Endothelial cell of umbilical vein (primary cell): ENCODE measurements at regions not wholly inside any gene's neighbourhood (a gene's known extent, or its start where the extent isn't known, plus 50 kb on each side); places are given as distances from the start of the nearest gene placed in this dataset.

Experiments used
- BruUV-seq: library from RNA; stranded (reverse); fragments of 400-500 nt; replicated peaks from 2 replicates; lab custom pipeline; 2021; lab: Mats Ljungman, UMichigan
- CTCF ChIA-PET: fragments of 300-600, 350-600 bp; sonication (Branson Sonifier 250); formaldehyde crosslinking; loops from one replicate; lab custom pipeline; 2021; ENCODE audit warnings: antibody characterized with exemption, inconsistent platforms; lab: Charles Lee
- POLR2A ChIA-PET: fragments of 300-600, 350-600 bp; sonication (Branson Sonifier 250); formaldehyde crosslinking; loops from one replicate; lab custom pipeline; 2021; ENCODE audit warnings: antibody characterized with exemption, inconsistent platforms; lab: Charles Lee
- DNase-seq: peaks from one replicate; pipeline ENCODE4 v3.0.0-alpha.2; 2011; ENCODE audit warnings: low read depth, low spot score
- FAIRE-seq: peaks from 2 replicates; lab custom pipeline; 2011; peaks lifted over from hg19 to GRCh38; lab: Jason Lieb, UNC
- H2AFZ ChIP-seq: 2 replicates; pipeline ENCODE4 v1.6.0; 2012; ENCODE audit warnings: low read depth, low read length, control low read depth, inconsistent platforms
- H3K27ac ChIP-seq: 2 replicates; pipeline ENCODE4 v1.5.1; 2011; ENCODE audit warnings: low read depth, mild to moderate bottlenecking, control low read depth, low read length, moderate library complexity; ENCODE audit not compliant: insufficient read depth
- H3K27me3 ChIP-seq, 2 experiments: 2 replicates each; pipeline versions ENCODE4 v1.6.0 to v1.6.1; 2011; ENCODE audit warnings: low read length in 2 of 2, mixed read lengths in 1 of 2; ENCODE audit not compliant: control insufficient read depth in 2 of 2, insufficient read depth in 2 of 2
- H3K36me3 ChIP-seq, 2 experiments: 2 replicates in 1 of 2; 3 replicates in 1 of 2; pipeline ENCODE4 v1.5.1; 2011; ENCODE audit warnings: low read length in 2 of 2, mild to moderate bottlenecking in 1 of 2, moderate library complexity in 1 of 2; ENCODE audit not compliant: control insufficient read depth in 2 of 2, insufficient read depth in 2 of 2; ENCODE audit errors: extremely low read depth in 1 of 2
- H3K4me1 ChIP-seq: 3 replicates; pipeline ENCODE4 v1.5.1; 2011; ENCODE audit warnings: mild to moderate bottlenecking, low read length; ENCODE audit not compliant: control insufficient read depth, insufficient read depth; ENCODE audit errors: extremely low read depth
- H3K4me2 ChIP-seq: 2 replicates; pipeline ENCODE4 v1.6.1; 2011; ENCODE audit warnings: low read length, control low read depth, mixed read lengths; ENCODE audit not compliant: insufficient read depth
- H3K4me3 ChIP-seq, 3 experiments: fragments of 200-600 bp in 1 of 3; sonication (generic), shearing (Covaris generic) in 1 of 3; replicated peaks in 1 of 3; 2 replicates each; pipeline ENCODE4 v1.5.1; 2011 to 2016; ENCODE audit warnings: control low read depth in 3 of 3, low read length in 3 of 3, mild to moderate bottlenecking in 2 of 3, inconsistent platforms in 1 of 3, low read depth in 1 of 3, moderate library complexity in 1 of 3; ENCODE audit not compliant: insufficient read depth in 1 of 3
- H3K79me2 ChIP-seq: 2 replicates; pipeline ENCODE4 v1.6.0; 2012; ENCODE audit warnings: low read length, inconsistent platforms; ENCODE audit not compliant: control insufficient read depth, insufficient read depth
- H3K9ac ChIP-seq: replicated peaks from 2 replicates; pipeline ENCODE3; 2011; ENCODE audit warnings: low read length, control low read depth; ENCODE audit not compliant: insufficient read depth; ENCODE audit errors: extremely low read depth
- H3K9me1 ChIP-seq: replicated peaks from 3 replicates; pipeline ENCODE4 v1.6.0; 2011; ENCODE audit warnings: mild to moderate bottlenecking, low read length; ENCODE audit not compliant: control insufficient read depth, insufficient read depth; ENCODE audit errors: extremely low read depth
- H3K9me3 ChIP-seq: replicated peaks from 2 replicates; pipeline ENCODE4 v1.5.1; 2012; ENCODE audit warnings: low read length, inconsistent platforms; ENCODE audit not compliant: control insufficient read depth, insufficient read depth
- H4K20me1 ChIP-seq: replicated peaks from 2 replicates; pipeline ENCODE3; 2011; ENCODE audit warnings: mild to moderate bottlenecking, low read length; ENCODE audit not compliant: control insufficient read depth, insufficient read depth; ENCODE audit errors: extremely low read depth
- CTCF ChIP-seq, 2 donors: IDR thresholded peaks; 1 replicate in 1 of 2; 2 replicates in 1 of 2; pipeline ENCODE4 v1.5.1; 2011; ENCODE audit warnings: low read length in 2 of 2, mild to moderate bottlenecking in 2 of 2, moderate library complexity in 2 of 2, control low read depth in 1 of 2, inconsistent platforms in 1 of 2, low read depth in 1 of 2; ENCODE audit not compliant: insufficient read depth in 1 of 2; ENCODE audit errors: extremely low read depth in 1 of 2
- EZH2 ChIP-seq: IDR thresholded peaks from 2 replicates; pipeline ENCODE4 v1.6.1; 2012; ENCODE audit warnings: borderline replicate concordance, low read depth, mild to moderate bottlenecking, moderate library complexity, low read length, inconsistent platforms; ENCODE audit not compliant: severe bottlenecking
- FOS ChIP-seq: IDR thresholded peaks from 2 replicates; pipeline ENCODE4 v1.6.1; 2011; ENCODE audit warnings: mild to moderate bottlenecking, low read length, moderate library complexity, borderline replicate concordance; ENCODE audit not compliant: insufficient read depth
- GATA2 ChIP-seq: IDR thresholded peaks from 2 replicates; pipeline ENCODE4 v1.7.0; 2011; ENCODE audit warnings: low read depth, mild to moderate bottlenecking, moderate library complexity, mixed read lengths, low read length; ENCODE audit not compliant: insufficient read length, insufficient read depth
- JUN ChIP-seq: IDR thresholded peaks from 2 replicates; pipeline ENCODE4 v1.6.1; 2011; ENCODE audit warnings: borderline replicate concordance, low read depth; ENCODE audit not compliant: insufficient read length, insufficient read depth
- MAX ChIP-seq: IDR thresholded peaks from 2 replicates; pipeline ENCODE4 v1.6.1; 2011; ENCODE audit not compliant: insufficient read depth, insufficient read length
- MYC ChIP-seq: IDR thresholded peaks from one replicate; pipeline ENCODE4 v1.6.1; 2011; ENCODE audit warnings: mild to moderate bottlenecking, low read depth, low read length
- POLR2A ChIP-seq: IDR thresholded peaks from 2 replicates; pipeline ENCODE4 v1.6.1; 2012; ENCODE audit warnings: low read depth, mild to moderate bottlenecking, control low read depth, low read length
- POLR2AphosphoS5 ChIP-seq: IDR thresholded peaks from 2 replicates; pipeline ENCODE4 v1.6.1; 2012; ENCODE audit warnings: low read depth, mild to moderate bottlenecking, control low read depth, low read length, moderate library complexity; ENCODE audit not compliant: insufficient read depth
- dilution Hi-C: fragments of 300-500 bp; cut with MboI; formaldehyde crosslinking; loops from one replicate; pipeline ENCODE4 v1.15.0; 2019; ENCODE audit warnings: low sequenced_read_pairs; ENCODE audit not compliant: extremely low pct_ligation_motif_present
- intact Hi-C: fragments of 100-400 bp; cut with micrococcal nuclease; formaldehyde crosslinking; loops from one replicate; pipeline ENCODE4 v1.10.0; 2022

GRCh38 chrY:15345471-15346155 is 821.3 kb downstream of the NLGN4Y start:
- CTCF ChIA-PET, result interaction anchor here (0.6 kb wide), 1 partner anchor 11 kb away, joined by 5 read pairs; no protein-coding TSS in a partner anchor
- POLR2A ChIA-PET, result no interaction called here
- FAIRE-seq, result no peak
- DNase-seq, result no peak
- Histone ChIP-seq H3K79me2 (no peaks in the 10 kb centered on the region), H3K9me3 (no peaks in the 10 kb centered on the region), H3K9me1 (no peaks in the 10 kb centered on the region), H3K4me1 (no peaks in the 10 kb centered on the region), H3K9ac (no peak overlapping the region), H3K4me2 (no peak overlapping the region), H3K4me3 (no peak overlapping the region), H3K27me3 (no peaks in the 10 kb centered on the region), H3K27ac (no peak overlapping the region), H3K36me3 (no peaks in the 10 kb centered on the region), H4K20me1 (no peaks in the 10 kb centered on the region), H2AFZ (no peak overlapping the region)
- no peak for TF ChIP-seq EZH2
- no TSS peak for BruUV-seq
- intact Hi-C loops, result no loop called here
- dilution Hi-C loops, result no loop called here

- H3K9ac ChIP-seq, result no peak overlapping the region
- no peak overlapping the region for H3K4me3 ChIP-seq
- FAIRE-seq (no peak), DNase-seq (no peak)
- H3K36me3 ChIP-seq, result no peaks in the 10 kb centered on the region
- BruUV-seq, result no TSS peak
- dilution Hi-C loops, result no loop called here
- no peak overlapping the region for H2AFZ ChIP-seq
- POLR2A ChIA-PET, result no interaction called here
- no peaks in the 10 kb centered on the region for H3K79me2 ChIP-seq
- TF ChIP-seq JUN (no peak), EZH2 (no peak), MAX (no peak), FOS (no peak), MYC (no peak), CTCF (IDR thresholded peaks at IDR 0.05; ENCODE audit: extremely low read depth in 1 of 2, insufficient read depth in 1 of 2, low read depth in 1 of 2, low read length in 2 of 2) (no peak), POLR2AphosphoS5 (no peak), GATA2 (no peak), POLR2A (no peak)
- no peak overlapping the region for H3K27ac ChIP-seq
- CTCF ChIA-PET, result no interaction called here
- no peak overlapping the region for H3K4me2 ChIP-seq
- no peaks in the 10 kb centered on the region for H3K27me3 ChIP-seq
- no peaks in the 10 kb centered on the region for H4K20me1 ChIP-seq
- no peaks in the 10 kb centered on the region for H3K9me3 ChIP-seq
- intact Hi-C loops, result no loop called here
- H3K9me1 ChIP-seq, result no peaks in the 10 kb centered on the region
- H3K4me1 ChIP-seq, result no peaks in the 10 kb centered on the region
Observed at GRCh38 chrY:15349351-15349750, 825.0 kb downstream of the NLGN4Y start.
